ENCODE measurements at regions not wholly inside any gene's neighbourhood (a gene's known extent, or its start where the extent isn't known, plus 50 kb on each side); places are given as distances from the start of the nearest gene placed in this dataset.

- Histone ChIP-seq H3K9me1 (ENCODE audit: control insufficient read depth, extremely low read depth, insufficient read depth, low read length) (no peaks in the 10 kb centered on the region), H3K4me2 (ENCODE audit: control insufficient read depth, extremely low read depth, insufficient read depth, low read depth, low read length) (no peak overlapping the region), H3K4me1 (ENCODE audit: control insufficient read depth, extremely low read depth, insufficient read depth, low read length) (no peaks in the 10 kb centered on the region), H3K4me3 (ENCODE audit: control insufficient read depth in 2 of 3, extremely low read depth in 1 of 3, insufficient read depth in 2 of 3, low read depth in 1 of 3, low read length in 3 of 3) (no peak overlapping the region), H3K9ac (ENCODE audit: control insufficient read depth, extremely low read depth, insufficient read depth, low read length) (no peak overlapping the region), H2AFZ (ENCODE audit: control insufficient read depth, low read length) (no peak overlapping the region), H3K27me3 (ENCODE audit: control insufficient read depth, extremely low read depth, insufficient read depth, low read length) (peaks cover 11% of the 10 kb centered on the region), H4K20me1 (ENCODE audit: control insufficient read depth, extremely low read depth, insufficient read depth, low read length) (no peaks in the 10 kb centered on the region), H3K79me2 (ENCODE audit: control insufficient read depth, insufficient read depth, low read length) (no peaks in the 10 kb centered on the region), H3K9me3 (ENCODE audit: control insufficient read depth, low read depth, low read length) (no peaks in the 10 kb centered on the region), H3K27ac (ENCODE audit: control insufficient read depth, insufficient read depth, low read length) (no peak overlapping the region), H3K36me3 (ENCODE audit: control insufficient read depth in 2 of 2, extremely low read depth in 1 of 2, insufficient read depth in 2 of 2, low read length in 2 of 2) (no peaks in the 10 kb centered on the region)
- no peak for TF ChIP-seq EZH2 (IDR thresholded peaks at IDR 0.05; ENCODE audit: low read length)
- TF ChIP-seq CTCF (optimal IDR thresholded peaks at IDR 0.05 in 1 of 3, IDR thresholded peaks at IDR 0.05 in 1 of 3, conservative IDR thresholded peaks at IDR 0.05 in 1 of 3; ENCODE audit: extremely low read depth in 1 of 3, insufficient read depth in 2 of 3, low read length in 3 of 3), result no peak
- DNase-seq (ENCODE audit: low read depth, low spot score) (no peak), FAIRE-seq (no peak)
- dilution Hi-C loops (cut with MboI; ENCODE audit: extremely low pct_ligation_motif_present, low sequenced_read_pairs), result no loop called here
Observed at GRCh38 chr1:48077795-48078222, 80.6 kb upstream of the TRABD2B start.

- Histone ChIP-seq H3K4me3 (ENCODE audit: control insufficient read depth in 2 of 3, extremely low read depth in 1 of 3, insufficient read depth in 2 of 3, low read depth in 1 of 3, low read length in 3 of 3) (no peak overlapping the region), H3K9me1 (ENCODE audit: control insufficient read depth, extremely low read depth, insufficient read depth, low read length) (no peaks in the 10 kb centered on the region), H3K4me2 (ENCODE audit: control insufficient read depth, extremely low read depth, insufficient read depth, low read depth, low read length) (no peak overlapping the region), H2AFZ (ENCODE audit: control insufficient read depth, low read length) (no peak overlapping the region), H3K27me3 (ENCODE audit: control insufficient read depth, extremely low read depth, insufficient read depth, low read length) (peaks cover 11% of the 10 kb centered on the region), H3K9ac (ENCODE audit: control insufficient read depth, extremely low read depth, insufficient read depth, low read length) (no peak overlapping the region), H4K20me1 (ENCODE audit: control insufficient read depth, extremely low read depth, insufficient read depth, low read length) (no peaks in the 10 kb centered on the region), H3K4me1 (ENCODE audit: control insufficient read depth, extremely low read depth, insufficient read depth, low read length) (no peaks in the 10 kb centered on the region), H3K79me2 (ENCODE audit: control insufficient read depth, insufficient read depth, low read length) (no peaks in the 10 kb centered on the region), H3K27ac (ENCODE audit: control insufficient read depth, insufficient read depth, low read length) (no peak overlapping the region), H3K36me3 (ENCODE audit: control insufficient read depth in 2 of 2, extremely low read depth in 1 of 2, insufficient read depth in 2 of 2, low read length in 2 of 2) (no peaks in the 10 kb centered on the region), H3K9me3 (ENCODE audit: control insufficient read depth, low read depth, low read length) (no peaks in the 10 kb centered on the region)
- dilution Hi-C loops (cut with MboI; ENCODE audit: extremely low pct_ligation_motif_present, low sequenced_read_pairs), result no loop called here
- TF ChIP-seq CTCF (optimal IDR thresholded peaks at IDR 0.05 in 1 of 3, IDR thresholded peaks at IDR 0.05 in 1 of 3, conservative IDR thresholded peaks at IDR 0.05 in 1 of 3; ENCODE audit: extremely low read depth in 1 of 3, insufficient read depth in 2 of 3, low read length in 3 of 3) (no peak), EZH2 (IDR thresholded peaks at IDR 0.05; ENCODE audit: low read length) (no peak)
- DNase-seq (ENCODE audit: low read depth, low spot score) (no peak), FAIRE-seq (no peak)
Observed at GRCh38 chr1:48076017-48076416, 78.8 kb upstream of the TRABD2B start.
